DMS79 (cell line): ENCODE measurements at regions not wholly inside any gene's neighbourhood (a gene's known extent, or its start where the extent isn't known, plus 50 kb on each side); places are given as distances from the start of the nearest gene placed in this dataset.

Experiments
- DNase-seq: peaks from one replicate; lab custom pipeline; 2025; lab: John Stamatoyannopoulos, UW

GRCh38 chr2:51505533-51505932, 473.6 kb upstream of the NRXN1 start:
- DNase-seq = no peak

- no peak for DNase-seq
Observed at GRCh38 chr2:51490576-51491234, 458.8 kb upstream of the NRXN1 start.

- DNase-seq = no peak
Observed at GRCh38 chr2:51484605-51485004, 452.7 kb upstream of the NRXN1 start.

GRCh38 chr2:51483720-51484119, 451.8 kb upstream of the NRXN1 start:
- DNase-seq = no peak

GRCh38 chr2:51472783-51473182, 440.9 kb upstream of the NRXN1 start:
- DNase-seq = no peak

- no peak for DNase-seq
Observed at GRCh38 chr2:51472300-51472699, 440.4 kb upstream of the NRXN1 start.

- no peak for DNase-seq
Observed at GRCh38 chr2:51469102-51469501, 437.2 kb upstream of the NRXN1 start.

- DNase-seq = no peak
Observed at GRCh38 chr2:51465326-51465725, 433.4 kb upstream of the NRXN1 start.

- DNase-seq = no peak
Observed at GRCh38 chr2:51454177-51454576, 422.2 kb upstream of the NRXN1 start.

- DNase-seq = no peak
Observed at GRCh38 chr2:51448911-51449310, 417.0 kb upstream of the NRXN1 start.

- no peak for DNase-seq
Observed at GRCh38 chr2:51441786-51442185, 409.9 kb upstream of the NRXN1 start.

GRCh38 chr2:51424418-51424817, 392.5 kb upstream of the NRXN1 start:
- DNase-seq = no peak

- no peak for DNase-seq
Observed at GRCh38 chr2:51420511-51420910, 388.6 kb upstream of the NRXN1 start.

- no peak for DNase-seq
Observed at GRCh38 chr2:51413726-51414125, 381.8 kb upstream of the NRXN1 start.

- DNase-seq = no peak
Observed at GRCh38 chr2:51410331-51410730, 378.4 kb upstream of the NRXN1 start.

GRCh38 chr2:51409920-51410319, 378.0 kb upstream of the NRXN1 start:
- DNase-seq = no peak

GRCh38 chr2:51404226-51404625, 372.3 kb upstream of the NRXN1 start:
- no peak for DNase-seq

- no peak for DNase-seq
Observed at GRCh38 chr2:51401546-51401945, 369.6 kb upstream of the NRXN1 start.

- no peak for DNase-seq
Observed at GRCh38 chr2:51387235-51387634, 355.3 kb upstream of the NRXN1 start.

- DNase-seq = no peak
Observed at GRCh38 chr2:51379997-51380396, 348.1 kb upstream of the NRXN1 start.

GRCh38 chr2:51368250-51368649, 336.3 kb upstream of the NRXN1 start:
- no peak for DNase-seq

- DNase-seq = no peak
Observed at GRCh38 chr2:51350100-51350499, 318.2 kb upstream of the NRXN1 start.

GRCh38 chr2:51344886-51345285, 313.0 kb upstream of the NRXN1 start:
- DNase-seq = no peak
